K562 (cell line): ENCODE measurements at regions not wholly inside any gene's neighbourhood (a gene's known extent, or its start where the extent isn't known, plus 50 kb on each side); places are given as distances from the start of the nearest gene placed in this dataset.

ENCODE experiments used
- ATAC-seq: fragments of 200-7000 bp; cut with Tn5 transposase; 3 replicates; pipeline ENCODE4 v1.9.1; 2020; ENCODE audit warnings: moderate library complexity
- BruUV-seq: library from RNA; stranded (reverse); fragments of 400-500 nt; replicated peaks from 2 replicates; lab custom pipeline; 2021; lab: Mats Ljungman, UMichigan
- CTCF ChIA-PET: fragments of 300-600 bp; formaldehyde crosslinking; extraction: SDS; loops from one replicate; lab custom pipeline; 2021; ENCODE audit warnings: low intra/inter-chr PET ratio; lab: Yijun Ruan, JAX
- POLR2A ChIA-PET: fragments of 300-600, 350-650 bp; sonication (Branson Sonifier 250); formaldehyde crosslinking; extraction: SDS; loops from one replicate; lab custom pipeline; 2021; ENCODE audit warnings: antibody characterized with exemption, inconsistent platforms; lab: Yijun Ruan, JAX
- DNase-seq, 4 experiments: peaks; one replicate each; pipeline versions ENCODE4 v3.0.0 to v3.0.0-alpha.2; 2011 to 2018; ENCODE audit warnings: low spot score in 3 of 4, mixed read lengths in 3 of 4; ENCODE audit errors: extremely low read depth in 1 of 4
- FAIRE-seq: peaks from 2 replicates; lab custom pipeline; 2011; peaks lifted over from hg19 to GRCh38; lab: Jason Lieb, UNC
- H2AFZ ChIP-seq: 2 replicates; pipeline ENCODE4 v1.6.0; 2011; ENCODE audit warnings: low read depth, low read length, control low read depth, inconsistent platforms
- H3K27ac ChIP-seq: fragments of 200-600 bp; 3 replicates; pipeline ENCODE4 v1.8.0; 2011; ENCODE audit warnings: low read depth, mild to moderate bottlenecking, control low read depth, inconsistent platforms, low read length, moderate library complexity, mixed read lengths; ENCODE audit errors: extremely low read depth
- H3K27me3 ChIP-seq, 2 experiments: fragments of 300-600 bp in 1 of 2; 2 replicates in 1 of 2; 3 replicates in 1 of 2; pipeline versions ENCODE4 v1.6.0 to v1.8.0; 2011; ENCODE audit warnings: inconsistent platforms in 2 of 2, low read length in 2 of 2, mild to moderate bottlenecking in 1 of 2, mixed read lengths in 1 of 2, moderate library complexity in 1 of 2; ENCODE audit not compliant: control insufficient read depth in 2 of 2, insufficient read depth in 2 of 2
- H3K36me3 ChIP-seq: fragments of 300-600 bp; 3 replicates; pipeline ENCODE4 v1.8.0; 2011; ENCODE audit warnings: mild to moderate bottlenecking, low read length, inconsistent platforms; ENCODE audit not compliant: control insufficient read depth, insufficient read depth
- H3K4me1 ChIP-seq, 2 experiments: fragments of 200-600 bp in 1 of 2; replicated peaks in 1 of 2; 2 replicates in 1 of 2; 3 replicates in 1 of 2; pipeline versions ENCODE4 v1.5.1 to v1.8.0; 2011; ENCODE audit warnings: inconsistent platforms in 2 of 2, low read length in 2 of 2, mild to moderate bottlenecking in 1 of 2, mixed read lengths in 1 of 2, moderate library complexity in 1 of 2; ENCODE audit not compliant: control insufficient read depth in 2 of 2, insufficient read depth in 2 of 2
- H3K4me2 ChIP-seq: 2 replicates; pipeline ENCODE4 v1.6.1; 2011; ENCODE audit warnings: low read length, control low read depth, inconsistent platforms, mixed read lengths; ENCODE audit not compliant: insufficient read depth
- H3K4me3 ChIP-seq: fragments of 200-600 bp; sonication (generic), shearing (Covaris generic); 2 replicates; pipeline ENCODE4 v1.5.1; 2016; ENCODE audit warnings: control low read depth, inconsistent platforms
- H3K79me2 ChIP-seq: fragments of 200-600 bp; 3 replicates; pipeline ENCODE4 v1.8.0; 2011; ENCODE audit warnings: low read length, inconsistent platforms; ENCODE audit not compliant: control insufficient read depth, insufficient read depth
- H3K9ac ChIP-seq, 2 experiments: 2 replicates each; pipeline versions ENCODE4 v1.6.0 to v1.6.1; 2011; ENCODE audit warnings: low read depth in 2 of 2, low read length in 2 of 2, control low read depth in 1 of 2, inconsistent platforms in 1 of 2, mild to moderate bottlenecking in 1 of 2, mixed read lengths in 1 of 2; ENCODE audit not compliant: insufficient read depth in 1 of 2
- H3K9me1 ChIP-seq: one replicate; pipeline ENCODE4 v1.6.0; 2011; ENCODE audit warnings: inconsistent platforms, mild to moderate bottlenecking, low read length, moderate library complexity; ENCODE audit not compliant: control insufficient read depth, insufficient read depth
- H3K9me3 ChIP-seq: replicated peaks from 2 replicates; pipeline ENCODE4 v1.5.1; 2011; ENCODE audit warnings: low read depth, low read length, inconsistent platforms; ENCODE audit not compliant: control insufficient read depth, insufficient read depth
- H4K20me1 ChIP-seq: replicated peaks from 2 replicates; pipeline ENCODE4 v1.6.1; 2011; ENCODE audit warnings: low read length, inconsistent platforms, mixed read lengths; ENCODE audit not compliant: control insufficient read depth, insufficient read depth
- CUX1 ChIP-seq: fragments of 200-800 bp; sonication (Bioruptor generic); IDR thresholded peaks from 2 replicates; pipeline ENCODE4 v1.6.1; 2016; ENCODE audit warnings: missing genetic modification characterization, missing compliant biosample characterization
- E2F3 ChIP-seq: fragments of 250-450 bp; sonication (Bioruptor Pico); IDR thresholded peaks from 2 replicates; pipeline ENCODE4 v1.4.0; 2020; ENCODE audit warnings: mild to moderate bottlenecking
- HDAC3 ChIP-seq: fragments of 450-650 bp; IDR thresholded peaks from 2 replicates; pipeline ENCODE4 v1.6.1; 2018; ENCODE audit warnings: borderline replicate concordance, mild to moderate bottlenecking, moderate library complexity; ENCODE audit not compliant: partially characterized antibody
- PKNOX1 ChIP-seq: fragments of 450-650 bp; IDR thresholded peaks from 2 replicates; pipeline ENCODE4 v1.6.1; 2016
- RBBP5 ChIP-seq: fragments of 200-600 bp; sonication (generic); IDR thresholded peaks from 2 replicates; pipeline ENCODE4 v1.6.1; 2012; ENCODE audit warnings: borderline replicate concordance, mild to moderate bottlenecking, low read length, control low read depth, inconsistent platforms; ENCODE audit not compliant: insufficient read depth, poor library complexity, severe bottlenecking
- RBM39 ChIP-seq: fragments of 200-400 bp; formaldehyde crosslinking; optimal IDR thresholded peaks from 2 replicates; pipeline ENCODE3; 2018; ENCODE audit warnings: low read depth, low read length
- SIRT6 ChIP-seq: IDR thresholded peaks from one replicate; pipeline ENCODE4 v1.6.1; 2012; ENCODE audit warnings: low read depth, mild to moderate bottlenecking, control low read depth, inconsistent platforms, low read length, moderate library complexity
- SUPT5H ChIP-seq: fragments of 450-650 bp; IDR thresholded peaks from 2 replicates; pipeline ENCODE4 v1.6.1; 2016
- ZNF609 ChIP-seq: sonication (generic); formaldehyde crosslinking; IDR thresholded peaks from 2 replicates; pipeline ENCODE4 v1.8.1; 2023; ENCODE audit warnings: missing genetic modification reagents, mild to moderate bottlenecking, borderline replicate concordance
- ZNF778 ChIP-seq: fragments of 450-650 bp; formaldehyde crosslinking; IDR thresholded peaks from 2 replicates; pipeline ENCODE4 v1.4.0; 2020; ENCODE audit warnings: mild to moderate bottlenecking, moderate library complexity
- WGBS: fragments of 100-300 bp; shearing (Covaris generic); methylation state at CpG from one replicate; pipeline ENCODE4 v1.1.6; 2016; ENCODE audit warnings: low coverage, mixed read lengths; ENCODE audit not compliant: insufficient coverage; ENCODE audit errors: missing lambda C conversion rate; 5-methylcytosine and 5-hydroxymethylcytosine counted together
- in situ Hi-C: fragments of 300-500 bp; cut with MboI; formaldehyde crosslinking; loops from 4 replicates; pipeline ENCODE4 v1.15.0; 2018; ENCODE audit warnings: inconsistent platforms, mixed read lengths
- intact Hi-C: fragments of 100-400 bp; cut with micrococcal nuclease; formaldehyde crosslinking; loops from 2 replicates; pipeline ENCODE4 v1.14.2; 2022

GRCh38 chr3:482479-482878, 285.9 kb downstream of the CHL1 start:
- BruUV-seq: no TSS peak
- WGBS: 8% methylated on average over 16 of the region's 32 CpGs
- no peaks in the 10 kb centered on the region for H3K4me1 ChIP-seq
- H3K36me3 ChIP-seq: no peaks in the 10 kb centered on the region
- H3K4me3 ChIP-seq: no peak overlapping the region
- H3K27me3 ChIP-seq: no peaks in the 10 kb centered on the region
- H3K9me3 ChIP-seq: no peaks in the 10 kb centered on the region; the same call in 1 of the 2 replicates
- in situ Hi-C loops (no loop called here), intact Hi-C loops (no loop called here)
- H4K20me1 ChIP-seq: no peaks in the 10 kb centered on the region
- POLR2A ChIA-PET: no interaction called here
- DNase-seq (no peak), ATAC-seq (no peak), FAIRE-seq (no peak)
- no peaks in the 10 kb centered on the region for H3K9me1 ChIP-seq
- CTCF ChIA-PET: no interaction called here
- no peak overlapping the region for H3K27ac ChIP-seq
- H2AFZ ChIP-seq: no peak overlapping the region
- no peak overlapping the region for H3K9ac ChIP-seq
- H3K79me2 ChIP-seq: no peaks in the 10 kb centered on the region
- no peak for TF ChIP-seq ZNF609 (CRISPR knock-in tag)
- no peak for TF ChIP-seq PKNOX1
- TF ChIP-seq RBM39: no peak
- TF ChIP-seq ZNF778: no peak
- no peak for TF ChIP-seq E2F3
- TF ChIP-seq SUPT5H: no peak
- TF ChIP-seq RBBP5: no peak
- TF ChIP-seq CUX1: no peak
- no peak for TF ChIP-seq HDAC3
- TF ChIP-seq SIRT6: no peak
- no peak overlapping the region for H3K4me2 ChIP-seq
